Head of caudate nucleus (tissue), 42 donors: ENCODE measurements at regions not wholly inside any gene's neighbourhood (a gene's known extent, or its start where the extent isn't known, plus 50 kb on each side); places are given as distances from the start of the nearest gene placed in this dataset.

Experiments used
- DNase-seq, 42 donors: peaks; one replicate each; pipeline versions ENCODE4 v3.0.0 to v3.0.0-alpha.2; 2020 to 2021; ENCODE audit warnings: mixed read lengths in 7 of 42
- intact Hi-C: fragments of 100-400 bp; cut with DNase I; formaldehyde crosslinking; loops from one replicate; pipeline ENCODE4 v1.15.0; 2022

GRCh38 chr7:124390301-124390700 lies 357.4 kb upstream of the TMEM229A start:
- intact Hi-C loops = no loop called here
- peak in 8 of 42 donors; percentile 3 to 43 (median 22) for DNase-seq

GRCh38 chr7:124388751-124389150 lies 355.9 kb upstream of the TMEM229A start:
- intact Hi-C loops = no loop called here
- no peak for DNase-seq

- intact Hi-C loops = no loop called here
- peak in 3 of 42 donors; percentile 3 to 6 (median 5) for DNase-seq
These were observed 354.2 kb upstream of the TMEM229A start for GRCh38 chr7:124387056-124387455.

- DNase-seq = no peak
- intact Hi-C loops = no loop called here
These were observed 346.4 kb upstream of the TMEM229A start for GRCh38 chr7:124379296-124379695.

GRCh38 chr7:124376111-124376510 lies 343.2 kb upstream of the TMEM229A start:
- DNase-seq = no peak
- intact Hi-C loops = no loop called here

- no peak for DNase-seq
- intact Hi-C loops = no loop called here
These were observed 342.5 kb upstream of the TMEM229A start for GRCh38 chr7:124375391-124375790.

GRCh38 chr7:124369310-124369709 lies 336.4 kb upstream of the TMEM229A start:
- intact Hi-C loops = no loop called here
- DNase-seq = no peak

- DNase-seq = peak in 3 of 42 donors; percentile 8 to 36 (median 8)
- intact Hi-C loops = no loop called here
These were observed 333.3 kb upstream of the TMEM229A start for GRCh38 chr7:124366118-124366517.

GRCh38 chr7:124364283-124364682 lies 331.4 kb upstream of the TMEM229A start:
- intact Hi-C loops = no loop called here
- no peak for DNase-seq

GRCh38 chr7:124354201-124354600 lies 321.3 kb upstream of the TMEM229A start:
- DNase-seq = no peak
- intact Hi-C loops = no loop called here

GRCh38 chr7:124351950-124352349 lies 319.1 kb upstream of the TMEM229A start:
- intact Hi-C loops = no loop called here
- peak in 41 of 42 donors; percentile 3 to 73 (median 31) for DNase-seq

GRCh38 chr7:124349443-124349842 lies 316.6 kb upstream of the TMEM229A start:
- intact Hi-C loops = no loop called here
- no peak for DNase-seq

GRCh38 chr7:124338861-124339260 lies 306.0 kb upstream of the TMEM229A start:
- no peak for DNase-seq
- intact Hi-C loops = no loop called here

- DNase-seq = no peak
- intact Hi-C loops = no loop called here
These were observed 298.0 kb upstream of the TMEM229A start for GRCh38 chr7:124330731-124331407.

- no peak for DNase-seq
- intact Hi-C loops = no loop called here
These were observed 295.9 kb upstream of the TMEM229A start for GRCh38 chr7:124328774-124329173.

GRCh38 chr7:124324262-124324661 lies 291.4 kb upstream of the TMEM229A start:
- DNase-seq = no peak
- intact Hi-C loops = no loop called here

- intact Hi-C loops = no loop called here
These were observed 290.7 kb upstream of the TMEM229A start for GRCh38 chr7:124323597-124323996.

GRCh38 chr7:124322561-124322960 lies 289.7 kb upstream of the TMEM229A start:
- intact Hi-C loops = no loop called here
- no peak for DNase-seq

More at GRCh38 chr7:124323597-124323996, 290.7 kb upstream of the TMEM229A start:
- no peak for DNase-seq

- intact Hi-C loops = no loop called here
- DNase-seq = no peak
These were observed 286.0 kb upstream of the TMEM229A start for GRCh38 chr7:124318721-124319450.

- intact Hi-C loops = no loop called here
- DNase-seq = no peak
These were observed 278.1 kb upstream of the TMEM229A start for GRCh38 chr7:124310934-124311390.

- intact Hi-C loops = no loop called here
- DNase-seq = no peak
These were observed 275.5 kb upstream of the TMEM229A start for GRCh38 chr7:124308384-124308783.
